Smooth muscle cell (in vitro differentiated cells): ENCODE measurements at regions not wholly inside any gene's neighbourhood (a gene's known extent, or its start where the extent isn't known, plus 50 kb on each side); places are given as distances from the start of the nearest gene placed in this dataset.

Experiments
- DNase-seq: peaks from one replicate; lab custom pipeline; 2025; ENCODE audit not compliant: unreplicated experiment; lab: John Stamatoyannopoulos, UW
- H2AFZ ChIP-seq: fragments of 200-600 bp; sonication (generic); 2 replicates; pipeline ENCODE4 v1.6.0; 2016; ENCODE audit warnings: antibody characterized with exemption, low read depth, mild to moderate bottlenecking
- H3F3A ChIP-seq: fragments of 200-600 bp; sonication (generic); 2 replicates; pipeline ENCODE4 v1.6.0; 2017; ENCODE audit warnings: antibody characterized with exemption, low read depth
- H3K27ac ChIP-seq: fragments of 200-600 bp; sonication (generic); 2 replicates; pipeline ENCODE4 v1.5.1; 2016; ENCODE audit warnings: low read depth, mild to moderate bottlenecking
- H3K27me3 ChIP-seq: fragments of 200-600 bp; sonication (generic); 2 replicates; pipeline ENCODE4 v1.6.1; 2016; ENCODE audit warnings: low read depth, mild to moderate bottlenecking
- H3K36me3 ChIP-seq: fragments of 200-600 bp; sonication (generic); 2 replicates; pipeline ENCODE4 v1.5.1; 2016; ENCODE audit warnings: low read depth
- H3K4me1 ChIP-seq: fragments of 200-600 bp; sonication (generic); 2 replicates; pipeline ENCODE4 v1.5.1; 2016; ENCODE audit warnings: low read depth
- H3K4me2 ChIP-seq: fragments of 200-600 bp; sonication (generic); 2 replicates; pipeline ENCODE4 v1.6.0; 2016; ENCODE audit warnings: mild to moderate bottlenecking
- H3K4me3 ChIP-seq: fragments of 200-600 bp; sonication (generic); 2 replicates; pipeline ENCODE4 v1.5.1; 2016; ENCODE audit warnings: mild to moderate bottlenecking
- H3K79me2 ChIP-seq: fragments of 200-600 bp; sonication (generic); 2 replicates; pipeline ENCODE4 v1.6.0; 2016; ENCODE audit warnings: low read depth, mild to moderate bottlenecking
- H3K9ac ChIP-seq: fragments of 200-600 bp; sonication (generic); 2 replicates; pipeline ENCODE4 v1.6.0; 2016; ENCODE audit warnings: low read depth
- H3K9me3 ChIP-seq: fragments of 200-600 bp; sonication (generic); replicated peaks from 2 replicates; pipeline ENCODE4 v1.5.1; 2016; ENCODE audit warnings: low read depth
- H4K20me1 ChIP-seq: fragments of 200-600 bp; sonication (generic); 2 replicates; pipeline ENCODE4 v1.6.0; 2016; ENCODE audit warnings: low read depth
- CTCF ChIP-seq: fragments of 200-600 bp; sonication (generic); IDR thresholded peaks from 2 replicates; pipeline ENCODE4 v1.5.1; 2017; ENCODE audit warnings: borderline replicate concordance, mild to moderate bottlenecking, antibody characterized with exemption; ENCODE audit not compliant: insufficient read depth, poor library complexity, severe bottlenecking
- WGBS: methylation state at CpG from one replicate; pipeline ENCODE4 v1.1.7; 2016; ENCODE audit warnings: low lambda C conversion rate; 5-methylcytosine and 5-hydroxymethylcytosine counted together

- WGBS = 81% methylated on average over 3 of the region's 3 CpGs
- Histone ChIP-seq H3K27me3 (no peaks in the 10 kb centered on the region), H3K9me3 (peaks cover 4% of the 10 kb centered on the region), H4K20me1 (no peaks in the 10 kb centered on the region), H3K4me1 (no peaks in the 10 kb centered on the region), H3K36me3 (no peaks in the 10 kb centered on the region), H2AFZ (no peak overlapping the region), H3K27ac (no peak overlapping the region), H3F3A (no peaks in the 10 kb centered on the region), H3K79me2 (no peaks in the 10 kb centered on the region), H3K9ac (no peak overlapping the region), H3K4me3 (no peak overlapping the region), H3K4me2 (no peak overlapping the region)
- no peak for TF ChIP-seq CTCF
- DNase-seq = no peak
These were observed 1823.5 kb upstream of the LRRTM1 start for GRCh38 chr2:82128051-82128450.

GRCh38 chr2:82124629-82125028 is 1820.1 kb upstream of the LRRTM1 start:
- 61% methylated on average over 3 of the region's 3 CpGs for WGBS
- no peak overlapping the region for H2AFZ ChIP-seq
- H3K27ac ChIP-seq = no peak overlapping the region
- no peaks in the 10 kb centered on the region for H3K36me3 ChIP-seq
- DNase-seq = no peak
- H3K9me3 ChIP-seq = no peaks in the 10 kb centered on the region
- no peak overlapping the region for H3K9ac ChIP-seq
- no peaks in the 10 kb centered on the region for H4K20me1 ChIP-seq
- H3K79me2 ChIP-seq = no peaks in the 10 kb centered on the region
- no peaks in the 10 kb centered on the region for H3F3A ChIP-seq
- H3K4me2 ChIP-seq = no peak overlapping the region
- H3K4me1 ChIP-seq = peaks cover 5% of the 10 kb centered on the region
- H3K27me3 ChIP-seq = no peaks in the 10 kb centered on the region
- no peak overlapping the region for H3K4me3 ChIP-seq
- no peak for TF ChIP-seq CTCF

GRCh38 chr2:82120654-82121053 is 1816.1 kb upstream of the LRRTM1 start:
- Histone ChIP-seq H3K9me3 (no peaks in the 10 kb centered on the region), H3K4me2 (peak overlapping the region; percentile 7), H3K4me3 (no peak overlapping the region), H3F3A (no peaks in the 10 kb centered on the region), H3K36me3 (no peaks in the 10 kb centered on the region), H3K27ac (peak overlapping the region; percentile 6), H4K20me1 (no peaks in the 10 kb centered on the region), H3K27me3 (no peaks in the 10 kb centered on the region), H2AFZ (peak overlapping the region; percentile 76), H3K79me2 (no peaks in the 10 kb centered on the region), H3K9ac (no peak overlapping the region), H3K4me1 (peaks cover 5% of the 10 kb centered on the region)
- no peak for TF ChIP-seq CTCF
- WGBS = 39% methylated on average over 5 of the region's 5 CpGs
- no peak for DNase-seq

- 85% methylated on average over 2 of the region's 2 CpGs for WGBS
- H3K4me2 ChIP-seq = peak overlapping the region; percentile 7
- peak overlapping the region; percentile 76 for H2AFZ ChIP-seq
- H3K4me1 ChIP-seq = peaks cover 5% of the 10 kb centered on the region
- no peaks in the 10 kb centered on the region for H4K20me1 ChIP-seq
- no peaks in the 10 kb centered on the region for H3K36me3 ChIP-seq
- no peak overlapping the region for H3K9ac ChIP-seq
- peak overlapping the region; percentile 6 for H3K27ac ChIP-seq
- no peaks in the 10 kb centered on the region for H3K79me2 ChIP-seq
- H3K4me3 ChIP-seq = no peak overlapping the region
- no peaks in the 10 kb centered on the region for H3K9me3 ChIP-seq
- TF ChIP-seq CTCF = no peak
- H3F3A ChIP-seq = no peaks in the 10 kb centered on the region
- no peaks in the 10 kb centered on the region for H3K27me3 ChIP-seq
- no peak for DNase-seq
These were observed 1815.6 kb upstream of the LRRTM1 start for GRCh38 chr2:82120115-82120514.
